IMR-90 (cell line): ENCODE measurements at regions not wholly inside any gene's neighbourhood (a gene's known extent, or its start where the extent isn't known, plus 50 kb on each side); places are given as distances from the start of the nearest gene placed in this dataset.

Experiments
- ATAC-seq: fragments of 200-7000 bp; cut with Tn5 transposase; 2 replicates; pipeline ENCODE4 v1.9.1; 2020; ENCODE audit warnings: low read depth, mild to moderate bottlenecking, moderate library complexity
- BruUV-seq: library from RNA; stranded (reverse); fragments of 400-500 nt; replicated peaks from 2 replicates; lab custom pipeline; 2021; lab: Mats Ljungman, UMichigan
- CTCF ChIA-PET: fragments of 300-600 bp; formaldehyde crosslinking; extraction: SDS; loops from one replicate; lab custom pipeline; 2021; ENCODE audit warnings: antibody characterized with exemption; lab: Yijun Ruan, JAX
- POLR2A ChIA-PET: fragments of 300-600 bp; sonication (Branson Sonifier 250); formaldehyde crosslinking; loops from one replicate; lab custom pipeline; 2022; ENCODE audit warnings: antibody characterized with exemption; ENCODE audit not compliant: unreplicated experiment; lab: Charles Lee
- DNase-seq: peaks from one replicate; pipeline ENCODE4 v3.0.0; 2013
- H2AFZ ChIP-seq: replicated peaks from 2 replicates; pipeline ENCODE3; 2013; ENCODE audit warnings: low read length, mild to moderate bottlenecking; ENCODE audit not compliant: poor library complexity
- H2AK5ac ChIP-seq: 2 replicates; pipeline ENCODE4 v1.6.1; 2013; ENCODE audit warnings: low read depth, low read length, inconsistent platforms
- H2AK9ac ChIP-seq: replicated peaks from 2 replicates; pipeline ENCODE3; 2013; ENCODE audit warnings: mild to moderate bottlenecking, low read depth, low read length, moderate library complexity; ENCODE audit not compliant: poor library complexity
- H2BK120ac ChIP-seq: 2 replicates; pipeline ENCODE4 v1.6.1; 2013; ENCODE audit warnings: low read depth, low read length, inconsistent platforms
- H2BK15ac ChIP-seq: 3 replicates; pipeline ENCODE4 v1.6.1; 2013; ENCODE audit warnings: low read depth, low read length, inconsistent platforms
- H2BK20ac ChIP-seq: 2 replicates; pipeline ENCODE4 v1.6.1; 2013; ENCODE audit warnings: low read depth, mild to moderate bottlenecking, inconsistent platforms, low read length, moderate library complexity
- H2BK5ac ChIP-seq: 2 replicates; pipeline ENCODE4 v1.6.1; 2013; ENCODE audit warnings: mild to moderate bottlenecking, low read depth, low read length, inconsistent platforms; ENCODE audit not compliant: poor library complexity, severe bottlenecking
- H3K14ac ChIP-seq: replicated peaks from 2 replicates; pipeline ENCODE4 v1.6.1; 2013; ENCODE audit warnings: low read depth, low read length, inconsistent platforms
- H3K18ac ChIP-seq: 2 replicates; pipeline ENCODE4 v1.6.1; 2013; ENCODE audit warnings: low read depth, low read length, control low read depth
- H3K23ac ChIP-seq: 2 replicates; pipeline ENCODE4 v1.6.1; 2013; ENCODE audit warnings: low read depth, low read length, inconsistent platforms
- H3K27ac ChIP-seq: 2 replicates; pipeline ENCODE4 v1.5.1; 2013; ENCODE audit warnings: mild to moderate bottlenecking, control low read depth, low read length; ENCODE audit not compliant: insufficient read depth
- H3K27me3 ChIP-seq: 2 replicates; pipeline ENCODE4 v1.6.1; 2013; ENCODE audit warnings: low read length; ENCODE audit not compliant: control insufficient read depth, insufficient read depth
- H3K36me3 ChIP-seq: 2 replicates; pipeline ENCODE4 v1.6.1; 2013; ENCODE audit warnings: low read length, mixed read lengths; ENCODE audit not compliant: control insufficient read depth, insufficient read depth
- H3K4ac ChIP-seq: 2 replicates; pipeline ENCODE4 v1.6.1; 2013; ENCODE audit warnings: low read depth, low read length, inconsistent platforms
- H3K4me1 ChIP-seq: 2 replicates; pipeline ENCODE4 v1.6.1; 2013; ENCODE audit warnings: low read length, mixed read lengths; ENCODE audit not compliant: control insufficient read depth, insufficient read depth
- H3K4me2 ChIP-seq: 2 replicates; pipeline ENCODE4 v1.6.1; 2013; ENCODE audit warnings: low read depth, mild to moderate bottlenecking, control low read depth, low read length, moderate library complexity
- H3K4me3 ChIP-seq: 2 replicates; pipeline ENCODE4 v1.5.1; 2013; ENCODE audit warnings: low read depth, mild to moderate bottlenecking, control low read depth, low read length, moderate library complexity; ENCODE audit not compliant: insufficient read depth
- H3K56ac ChIP-seq: 2 replicates; pipeline ENCODE4 v1.6.1; 2013; ENCODE audit warnings: low read length, inconsistent platforms; ENCODE audit not compliant: insufficient read depth; ENCODE audit errors: extremely low read depth
- H3K79me1 ChIP-seq, 2 experiments: 2 replicates each; pipeline ENCODE4 v1.6.1; 2013; ENCODE audit warnings: low read length in 2 of 2, inconsistent platforms in 1 of 2, low read depth in 1 of 2
- H3K9ac ChIP-seq: 2 replicates; pipeline ENCODE4 v1.6.1; 2013; ENCODE audit warnings: low read depth, low read length, control low read depth
- H3K9me1 ChIP-seq: 2 replicates; pipeline ENCODE4 v1.6.1; 2013; ENCODE audit warnings: low read length, inconsistent platforms; ENCODE audit not compliant: insufficient read depth
- H3K9me3 ChIP-seq: 2 replicates; pipeline ENCODE4 v1.6.1; 2013; ENCODE audit warnings: low read length; ENCODE audit not compliant: control insufficient read depth, insufficient read depth
- H4K20me1 ChIP-seq: 2 replicates; pipeline ENCODE4 v1.6.1; 2013; ENCODE audit warnings: low read length, inconsistent platforms; ENCODE audit not compliant: insufficient read depth
- H4K5ac ChIP-seq: 2 replicates; pipeline ENCODE4 v1.6.1; 2013; ENCODE audit warnings: mild to moderate bottlenecking, low read depth, low read length, control low read depth
- H4K8ac ChIP-seq, 2 experiments: 2 replicates each; pipeline ENCODE4 v1.6.1; 2013; ENCODE audit warnings: low read depth in 2 of 2, low read length in 2 of 2, control low read depth in 1 of 2, inconsistent platforms in 1 of 2
- H4K91ac ChIP-seq: 2 replicates; pipeline ENCODE4 v1.6.1; 2013; ENCODE audit warnings: low read depth, low read length, inconsistent platforms; ENCODE audit not compliant: insufficient read depth
- NFE2L2 ChIP-seq: fragments of 150-350 bp; IDR thresholded peaks from 2 replicates; pipeline ENCODE4 v1.6.1; 2016; ENCODE audit warnings: low read depth, mild to moderate bottlenecking, low read length
- RFX5 ChIP-seq: IDR thresholded peaks from 2 replicates; pipeline ENCODE4 v1.8.0; 2012; ENCODE audit warnings: low read depth, mild to moderate bottlenecking, low read length, moderate library complexity
- dilution Hi-C: fragments of 300-500 bp; cut with HindIII; formaldehyde crosslinking; loops from one replicate; pipeline ENCODE4 v1.14.3; 2018; ENCODE audit warnings: low sequenced_read_pairs; ENCODE audit not compliant: unreplicated experiment
- in situ Hi-C: fragments of 300-500 bp; cut with MboI; formaldehyde crosslinking; loops from 3 replicates; pipeline ENCODE4 v1.14.3; 2019; ENCODE audit warnings: low sequenced_read_pairs, inconsistent platforms, mixed read lengths
- intact Hi-C: fragments of 100-400 bp; cut with micrococcal nuclease; formaldehyde crosslinking; loops from 2 replicates; pipeline ENCODE4 v1.10.0; 2022

- no peak overlapping the region for H3K18ac ChIP-seq
- dilution Hi-C loops = no loop called here
- intact Hi-C loops = no loop called here
- H4K8ac ChIP-seq = no peak overlapping the region
- no peak overlapping the region for H3K4me3 ChIP-seq
- in situ Hi-C loops = no loop called here
- H2BK15ac ChIP-seq = no peak overlapping the region
- no peaks in the 10 kb centered on the region for H3K9me1 ChIP-seq
- H3K4me1 ChIP-seq = no peaks in the 10 kb centered on the region
- H3K27me3 ChIP-seq = no peaks in the 10 kb centered on the region
- no peak overlapping the region for H2AFZ ChIP-seq
- ATAC-seq (no peak), DNase-seq (no peak)
- no peak overlapping the region for H2BK20ac ChIP-seq
- H2AK5ac ChIP-seq = no peak overlapping the region
- H3K14ac ChIP-seq = no peak overlapping the region
- H4K91ac ChIP-seq = no peak overlapping the region
- H3K79me1 ChIP-seq = no peaks in the 10 kb centered on the region
- CTCF ChIA-PET = interaction anchor here (1.4 kb wide), 1 partner anchor 17 kb away, joined by 3 read pairs; no protein-coding TSS in a partner anchor
- BruUV-seq = no TSS peak
- no peak overlapping the region for H3K4ac ChIP-seq
- no peak overlapping the region for H2BK5ac ChIP-seq
- no peaks in the 10 kb centered on the region for H3K9me3 ChIP-seq
- POLR2A ChIA-PET = no interaction called here
- H3K56ac ChIP-seq = no peak overlapping the region
- H3K36me3 ChIP-seq = no peaks in the 10 kb centered on the region
- H3K27ac ChIP-seq = no peak overlapping the region
- H2AK9ac ChIP-seq = no peak overlapping the region
- no peak overlapping the region for H2BK120ac ChIP-seq
- TF ChIP-seq NFE2L2 (no peak), RFX5 (no peak)
- H4K5ac ChIP-seq = no peak overlapping the region
- H3K9ac ChIP-seq = no peak overlapping the region
- no peak overlapping the region for H3K23ac ChIP-seq
- H4K20me1 ChIP-seq = no peaks in the 10 kb centered on the region
- no peak overlapping the region for H3K4me2 ChIP-seq
Observed at GRCh38 chr1:101460739-101461138, 223.9 kb downstream of the S1PR1 start.
